ENCODE measurements at regions not wholly inside any gene's neighbourhood (a gene's known extent, or its start where the extent isn't known, plus 50 kb on each side); places are given as distances from the start of the nearest gene placed in this dataset.
A peak's percentile ranks its signal among the peaks of the same experiment; 100 is the strongest.
"Not testable (repeated sequence)": the region's sequence is repeated elsewhere in the genome, so short reads cannot be mapped to it uniquely, and the experiment has no call there.

- DNase-seq = no peak
- 61 to 62% methylated on average over 1 of the region's 1 CpG for WGBS, 2 donors
- H3K36me3 ChIP-seq = no peaks in the 10 kb centered on the region
- no peak overlapping the region for H3K27ac ChIP-seq
- H3K9me3 ChIP-seq = no peaks in the 10 kb centered on the region
- no peak overlapping the region for H3K4me3 ChIP-seq
- TF ChIP-seq CTCF (IDR thresholded peaks at IDR 0.05) (peak in 1 of 6 experiments; percentile 26), POLR2A (IDR thresholded peaks at IDR 0.05) (no peak)
- no peaks in the 10 kb centered on the region for H3K27me3 ChIP-seq
- intact Hi-C loops (cut with DNase I) = no loop called here
- H3K4me1 ChIP-seq = peaks cover 19 to 58% (median 27%) of the 10 kb centered on the region in 3 donors
Observed at GRCh38 chr3:177622520-177622919, 425.2 kb upstream of the TBL1XR1 start.

GRCh38 chr3:177622982-177623617, 425.8 kb upstream of the TBL1XR1 start:
- Histone ChIP-seq H3K27ac (peak overlapping the region in 1 of 4 donors; percentile 30), H3K4me1 (peaks cover 19 to 55% (median 27%) of the 10 kb centered on the region in 3 donors), H3K36me3 (no peaks in the 10 kb centered on the region), H3K9me3 (no peaks in the 10 kb centered on the region), H3K27me3 (no peaks in the 10 kb centered on the region), H3K4me3 (no peak overlapping the region)
- 89 to 91% methylated on average over 5 of the region's 5 CpGs for WGBS, 2 donors
- intact Hi-C loops (cut with DNase I) = no loop called here
- DNase-seq = no peak
- TF ChIP-seq CTCF (IDR thresholded peaks at IDR 0.05) = no peak
- TF ChIP-seq POLR2A (IDR thresholded peaks at IDR 0.05) = no peak

- H3K27me3 ChIP-seq = no peaks in the 10 kb centered on the region
- intact Hi-C loops (cut with DNase I) = no loop called here
- H3K36me3 ChIP-seq = no peaks in the 10 kb centered on the region
- DNase-seq = no peak
- H3K4me3 ChIP-seq = no peak overlapping the region
- WGBS, 2 donors = 73 to 80% methylated on average over 13 of the region's 13 CpGs
- peaks cover 13 to 38% (median 15%) of the 10 kb centered on the region in 3 donors for H3K4me1 ChIP-seq
- no peak for TF ChIP-seq CTCF (IDR thresholded peaks at IDR 0.05)
- no peak for TF ChIP-seq POLR2A (IDR thresholded peaks at IDR 0.05)
- no peak overlapping the region for H3K27ac ChIP-seq
- H3K9me3 ChIP-seq = no peaks in the 10 kb centered on the region
Observed at GRCh38 chr3:177624528-177625495, 427.5 kb upstream of the TBL1XR1 start.

- Histone ChIP-seq H3K4me3 (no peak overlapping the region), H3K27me3 (no peaks in the 10 kb centered on the region), H3K4me1 (peaks cover 8 to 32% (median 14%) of the 10 kb centered on the region in 3 donors), H3K9me3 (no peaks in the 10 kb centered on the region), H3K36me3 (no peaks in the 10 kb centered on the region), H3K27ac (no peak overlapping the region)
- no peak for TF ChIP-seq POLR2A (IDR thresholded peaks at IDR 0.05)
- no peak for TF ChIP-seq CTCF (IDR thresholded peaks at IDR 0.05)
- intact Hi-C loops (cut with DNase I) = no loop called here
- 87 to 91% methylated on average over 2 of the region's 2 CpGs for WGBS, 2 donors
- no peak for DNase-seq
Observed at GRCh38 chr3:177626045-177626444, 428.8 kb upstream of the TBL1XR1 start.

GRCh38 chr3:177628095-177628719, 430.9 kb upstream of the TBL1XR1 start:
- H3K4me3 ChIP-seq; H3K27ac ChIP-seq; H3K9me3 ChIP-seq; H3K27me3 ChIP-seq; intact Hi-C loops (cut with DNase I); H3K36me3 ChIP-seq; DNase-seq: not testable (repeated sequence)
- H3K4me1 ChIP-seq = peaks cover 1 to 23% (median 6%) of the 10 kb centered on the region in 3 donors
